Uterus (tissue), 2 donors: ENCODE measurements at regions not wholly inside any gene's neighbourhood (a gene's known extent, or its start where the extent isn't known, plus 50 kb on each side); places are given as distances from the start of the nearest gene placed in this dataset.

Experiments
- POLR2A ChIP-seq, 2 donors: fragments of 450-650 bp; IDR thresholded peaks; one replicate each; pipeline ENCODE4 v1.6.1; 2016; ENCODE audit warnings: antibody characterized with exemption in 2 of 2, mild to moderate bottlenecking in 1 of 2, moderate library complexity in 1 of 2
- TF ChIP-seq, protein P1 (sequence below), 4 experiments: fragments of 200-600 bp in 2 of 4; fragments of 450-650 bp in 2 of 4; sonication (generic) in 2 of 4; IDR thresholded peaks; one replicate each; pipeline ENCODE4 v1.5.1; 2016 to 2019; ENCODE audit warnings: antibody characterized with exemption in 4 of 4, mild to moderate bottlenecking in 2 of 4, moderate library complexity in 1 of 4

GRCh38 chr2:136436936-136437335 lies 319.0 kb upstream of the CXCR4 start:
- TF ChIP-seq, protein P1, sequence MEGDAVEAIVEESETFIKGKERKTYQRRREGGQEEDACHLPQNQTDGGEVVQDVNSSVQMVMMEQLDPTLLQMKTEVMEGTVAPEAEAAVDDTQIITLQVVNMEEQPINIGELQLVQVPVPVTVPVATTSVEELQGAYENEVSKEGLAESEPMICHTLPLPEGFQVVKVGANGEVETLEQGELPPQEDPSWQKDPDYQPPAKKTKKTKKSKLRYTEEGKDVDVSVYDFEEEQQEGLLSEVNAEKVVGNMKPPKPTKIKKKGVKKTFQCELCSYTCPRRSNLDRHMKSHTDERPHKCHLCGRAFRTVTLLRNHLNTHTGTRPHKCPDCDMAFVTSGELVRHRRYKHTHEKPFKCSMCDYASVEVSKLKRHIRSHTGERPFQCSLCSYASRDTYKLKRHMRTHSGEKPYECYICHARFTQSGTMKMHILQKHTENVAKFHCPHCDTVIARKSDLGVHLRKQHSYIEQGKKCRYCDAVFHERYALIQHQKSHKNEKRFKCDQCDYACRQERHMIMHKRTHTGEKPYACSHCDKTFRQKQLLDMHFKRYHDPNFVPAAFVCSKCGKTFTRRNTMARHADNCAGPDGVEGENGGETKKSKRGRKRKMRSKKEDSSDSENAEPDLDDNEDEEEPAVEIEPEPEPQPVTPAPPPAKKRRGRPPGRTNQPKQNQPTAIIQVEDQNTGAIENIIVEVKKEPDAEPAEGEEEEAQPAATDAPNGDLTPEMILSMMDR (IDR thresholded peaks at IDR 0.05): no peak
- TF ChIP-seq POLR2A (IDR thresholded peaks at IDR 0.05): no peak
